ENCODE measurements at regions not wholly inside any gene's neighbourhood (a gene's known extent, or its start where the extent isn't known, plus 50 kb on each side); places are given as distances from the start of the nearest gene placed in this dataset.

DNA sequence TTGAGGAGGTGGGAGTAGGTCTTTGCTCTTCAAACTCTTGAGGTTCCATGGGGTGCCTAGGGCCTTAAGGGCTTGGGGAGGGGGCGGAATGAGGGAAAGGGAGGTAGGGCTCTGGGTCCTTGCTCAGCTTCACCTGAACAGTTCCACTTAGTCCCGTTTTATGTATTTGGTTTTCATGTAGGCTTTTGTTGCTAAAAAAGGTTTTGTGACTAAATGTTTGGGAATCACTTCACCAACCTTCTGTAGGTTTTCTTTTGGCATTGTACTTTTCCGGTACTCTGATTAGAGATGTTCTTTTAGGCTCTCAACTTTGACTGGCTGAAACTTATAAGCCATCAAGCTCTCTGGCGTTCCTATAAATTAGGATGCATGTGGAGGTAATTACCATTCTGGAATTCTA lies 108.1 kb downstream of the MYCN start:
- no peak for TF ChIP-seq POLR2A (IDR thresholded peaks at IDR 0.05)
- TF ChIP-seq, protein P1, sequence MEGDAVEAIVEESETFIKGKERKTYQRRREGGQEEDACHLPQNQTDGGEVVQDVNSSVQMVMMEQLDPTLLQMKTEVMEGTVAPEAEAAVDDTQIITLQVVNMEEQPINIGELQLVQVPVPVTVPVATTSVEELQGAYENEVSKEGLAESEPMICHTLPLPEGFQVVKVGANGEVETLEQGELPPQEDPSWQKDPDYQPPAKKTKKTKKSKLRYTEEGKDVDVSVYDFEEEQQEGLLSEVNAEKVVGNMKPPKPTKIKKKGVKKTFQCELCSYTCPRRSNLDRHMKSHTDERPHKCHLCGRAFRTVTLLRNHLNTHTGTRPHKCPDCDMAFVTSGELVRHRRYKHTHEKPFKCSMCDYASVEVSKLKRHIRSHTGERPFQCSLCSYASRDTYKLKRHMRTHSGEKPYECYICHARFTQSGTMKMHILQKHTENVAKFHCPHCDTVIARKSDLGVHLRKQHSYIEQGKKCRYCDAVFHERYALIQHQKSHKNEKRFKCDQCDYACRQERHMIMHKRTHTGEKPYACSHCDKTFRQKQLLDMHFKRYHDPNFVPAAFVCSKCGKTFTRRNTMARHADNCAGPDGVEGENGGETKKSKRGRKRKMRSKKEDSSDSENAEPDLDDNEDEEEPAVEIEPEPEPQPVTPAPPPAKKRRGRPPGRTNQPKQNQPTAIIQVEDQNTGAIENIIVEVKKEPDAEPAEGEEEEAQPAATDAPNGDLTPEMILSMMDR (IDR thresholded peaks at IDR 0.05), result no peak
